K562 (cell line): ENCODE measurements at regions not wholly inside any gene's neighbourhood (a gene's known extent, or its start where the extent isn't known, plus 50 kb on each side); places are given as distances from the start of the nearest gene placed in this dataset.

Experiments
- ATAC-seq: fragments of 200-7000 bp; cut with Tn5 transposase; 3 replicates; pipeline ENCODE4 v1.9.1; 2020; ENCODE audit warnings: moderate library complexity
- BruUV-seq: library from RNA; stranded (reverse); fragments of 400-500 nt; replicated peaks from 2 replicates; lab custom pipeline; 2021; lab: Mats Ljungman, UMichigan
- CTCF ChIA-PET: fragments of 300-600 bp; formaldehyde crosslinking; extraction: SDS; loops from one replicate; lab custom pipeline; 2021; ENCODE audit warnings: low intra/inter-chr PET ratio; lab: Yijun Ruan, JAX
- POLR2A ChIA-PET: fragments of 300-600, 350-650 bp; sonication (Branson Sonifier 250); formaldehyde crosslinking; extraction: SDS; loops from one replicate; lab custom pipeline; 2021; ENCODE audit warnings: antibody characterized with exemption, inconsistent platforms; lab: Yijun Ruan, JAX
- DNase-seq, 4 experiments: peaks; one replicate each; pipeline versions ENCODE4 v3.0.0 to v3.0.0-alpha.2; 2011 to 2018; ENCODE audit warnings: low spot score in 3 of 4, mixed read lengths in 3 of 4; ENCODE audit errors: extremely low read depth in 1 of 4
- FAIRE-seq: peaks from 2 replicates; lab custom pipeline; 2011; peaks lifted over from hg19 to GRCh38; lab: Jason Lieb, UNC
- H2AFZ ChIP-seq: 2 replicates; pipeline ENCODE4 v1.6.0; 2011; ENCODE audit warnings: low read depth, low read length, control low read depth, inconsistent platforms
- H3K27ac ChIP-seq: fragments of 200-600 bp; 3 replicates; pipeline ENCODE4 v1.8.0; 2011; ENCODE audit warnings: low read depth, mild to moderate bottlenecking, control low read depth, inconsistent platforms, low read length, moderate library complexity, mixed read lengths; ENCODE audit errors: extremely low read depth
- H3K27me3 ChIP-seq, 2 experiments: fragments of 300-600 bp in 1 of 2; 2 replicates in 1 of 2; 3 replicates in 1 of 2; pipeline versions ENCODE4 v1.6.0 to v1.8.0; 2011; ENCODE audit warnings: inconsistent platforms in 2 of 2, low read length in 2 of 2, mild to moderate bottlenecking in 1 of 2, mixed read lengths in 1 of 2, moderate library complexity in 1 of 2; ENCODE audit not compliant: control insufficient read depth in 2 of 2, insufficient read depth in 2 of 2
- H3K36me3 ChIP-seq: fragments of 300-600 bp; 3 replicates; pipeline ENCODE4 v1.8.0; 2011; ENCODE audit warnings: mild to moderate bottlenecking, low read length, inconsistent platforms; ENCODE audit not compliant: control insufficient read depth, insufficient read depth
- H3K4me1 ChIP-seq, 2 experiments: fragments of 200-600 bp in 1 of 2; replicated peaks in 1 of 2; 2 replicates in 1 of 2; 3 replicates in 1 of 2; pipeline versions ENCODE4 v1.5.1 to v1.8.0; 2011; ENCODE audit warnings: inconsistent platforms in 2 of 2, low read length in 2 of 2, mild to moderate bottlenecking in 1 of 2, mixed read lengths in 1 of 2, moderate library complexity in 1 of 2; ENCODE audit not compliant: control insufficient read depth in 2 of 2, insufficient read depth in 2 of 2
- H3K4me2 ChIP-seq: 2 replicates; pipeline ENCODE4 v1.6.1; 2011; ENCODE audit warnings: low read length, control low read depth, inconsistent platforms, mixed read lengths; ENCODE audit not compliant: insufficient read depth
- H3K4me3 ChIP-seq: fragments of 200-600 bp; sonication (generic), shearing (Covaris generic); 2 replicates; pipeline ENCODE4 v1.5.1; 2016; ENCODE audit warnings: control low read depth, inconsistent platforms
- H3K79me2 ChIP-seq: fragments of 200-600 bp; 3 replicates; pipeline ENCODE4 v1.8.0; 2011; ENCODE audit warnings: low read length, inconsistent platforms; ENCODE audit not compliant: control insufficient read depth, insufficient read depth
- H3K9ac ChIP-seq, 2 experiments: 2 replicates each; pipeline versions ENCODE4 v1.6.0 to v1.6.1; 2011; ENCODE audit warnings: low read depth in 2 of 2, low read length in 2 of 2, control low read depth in 1 of 2, inconsistent platforms in 1 of 2, mild to moderate bottlenecking in 1 of 2, mixed read lengths in 1 of 2; ENCODE audit not compliant: insufficient read depth in 1 of 2
- H3K9me1 ChIP-seq: one replicate; pipeline ENCODE4 v1.6.0; 2011; ENCODE audit warnings: inconsistent platforms, mild to moderate bottlenecking, low read length, moderate library complexity; ENCODE audit not compliant: control insufficient read depth, insufficient read depth
- H3K9me3 ChIP-seq: replicated peaks from 2 replicates; pipeline ENCODE4 v1.5.1; 2011; ENCODE audit warnings: low read depth, low read length, inconsistent platforms; ENCODE audit not compliant: control insufficient read depth, insufficient read depth
- H4K20me1 ChIP-seq: replicated peaks from 2 replicates; pipeline ENCODE4 v1.6.1; 2011; ENCODE audit warnings: low read length, inconsistent platforms, mixed read lengths; ENCODE audit not compliant: control insufficient read depth, insufficient read depth
- EZH2 ChIP-seq: IDR thresholded peaks from 2 replicates; pipeline ENCODE4 v1.6.1; 2012; ENCODE audit warnings: low read depth, mild to moderate bottlenecking, inconsistent platforms, low read length, borderline replicate concordance
- HBP1 ChIP-seq: fragments of 450-650 bp; formaldehyde crosslinking; IDR thresholded peaks from 2 replicates; pipeline ENCODE4 v1.4.0; 2022; ENCODE audit warnings: missing genetic modification characterization
- NR2F6 ChIP-seq: fragments of 450-650 bp; formaldehyde crosslinking; IDR thresholded peaks from 2 replicates; pipeline ENCODE4 v1.4.0; 2020; ENCODE audit warnings: mild to moderate bottlenecking
- PHF8 ChIP-seq: fragments of 200-600 bp; sonication (generic); IDR thresholded peaks from 2 replicates; pipeline ENCODE4 v1.6.1; 2012; ENCODE audit warnings: mixed run types, mild to moderate bottlenecking, inconsistent platforms, low read length, moderate library complexity, borderline replicate concordance
- TCF7L2 ChIP-seq: fragments of 150-350 bp; IDR thresholded peaks from 2 replicates; pipeline ENCODE4 v1.6.1; 2016; ENCODE audit warnings: low read depth, mild to moderate bottlenecking, low read length, moderate library complexity
- WGBS: fragments of 100-300 bp; shearing (Covaris generic); methylation state at CpG from one replicate; pipeline ENCODE4 v1.1.6; 2016; ENCODE audit warnings: low coverage, mixed read lengths; ENCODE audit not compliant: insufficient coverage; ENCODE audit errors: missing lambda C conversion rate; 5-methylcytosine and 5-hydroxymethylcytosine counted together
- in situ Hi-C: fragments of 300-500 bp; cut with MboI; formaldehyde crosslinking; loops from 4 replicates; pipeline ENCODE4 v1.15.0; 2018; ENCODE audit warnings: inconsistent platforms, mixed read lengths
- intact Hi-C: fragments of 100-400 bp; cut with micrococcal nuclease; formaldehyde crosslinking; loops from 2 replicates; pipeline ENCODE4 v1.14.2; 2022
- TF ChIP-seq, protein P1 (sequence below), 2 experiments: IDR thresholded peaks; 2 replicates each; pipeline ENCODE4 v1.6.1; 2012; ENCODE audit warnings: improper control_type of control experiment in 2 of 2, low read depth in 2 of 2, low read length in 2 of 2, borderline replicate concordance in 1 of 2

GRCh38 chr5:5756762-5757161 lies 334.3 kb downstream of the ICE1 start:
- TF ChIP-seq PHF8 (no peak), EZH2 (no peak), TCF7L2 (no peak), HBP1 (CRISPR knock-in tag) (no peak), NR2F6 (no peak)
- TF ChIP-seq, protein P1, sequence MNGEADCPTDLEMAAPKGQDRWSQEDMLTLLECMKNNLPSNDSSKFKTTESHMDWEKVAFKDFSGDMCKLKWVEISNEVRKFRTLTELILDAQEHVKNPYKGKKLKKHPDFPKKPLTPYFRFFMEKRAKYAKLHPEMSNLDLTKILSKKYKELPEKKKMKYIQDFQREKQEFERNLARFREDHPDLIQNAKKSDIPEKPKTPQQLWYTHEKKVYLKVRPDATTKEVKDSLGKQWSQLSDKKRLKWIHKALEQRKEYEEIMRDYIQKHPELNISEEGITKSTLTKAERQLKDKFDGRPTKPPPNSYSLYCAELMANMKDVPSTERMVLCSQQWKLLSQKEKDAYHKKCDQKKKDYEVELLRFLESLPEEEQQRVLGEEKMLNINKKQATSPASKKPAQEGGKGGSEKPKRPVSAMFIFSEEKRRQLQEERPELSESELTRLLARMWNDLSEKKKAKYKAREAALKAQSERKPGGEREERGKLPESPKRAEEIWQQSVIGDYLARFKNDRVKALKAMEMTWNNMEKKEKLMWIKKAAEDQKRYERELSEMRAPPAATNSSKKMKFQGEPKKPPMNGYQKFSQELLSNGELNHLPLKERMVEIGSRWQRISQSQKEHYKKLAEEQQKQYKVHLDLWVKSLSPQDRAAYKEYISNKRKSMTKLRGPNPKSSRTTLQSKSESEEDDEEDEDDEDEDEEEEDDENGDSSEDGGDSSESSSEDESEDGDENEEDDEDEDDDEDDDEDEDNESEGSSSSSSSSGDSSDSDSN (IDR thresholded peaks at IDR 0.05; ENCODE audit: borderline replicate concordance in 1 of 2, low read depth in 2 of 2, low read length in 2 of 2) = no peak
- Histone ChIP-seq H3K4me2 (no peak overlapping the region), H3K36me3 (no peaks in the 10 kb centered on the region), H3K27ac (no peak overlapping the region), H4K20me1 (no peaks in the 10 kb centered on the region), H3K27me3 (peaks cover 0 to 3% of the 10 kb centered on the region in 2 experiments; a peak in 1 of 5 replicates), H3K79me2 (no peaks in the 10 kb centered on the region), H3K9me1 (no peaks in the 10 kb centered on the region), H2AFZ (no peak overlapping the region), H3K4me3 (no peak overlapping the region), H3K9ac (no peak overlapping the region), H3K4me1 (no peaks in the 10 kb centered on the region), H3K9me3 (no peaks in the 10 kb centered on the region; the same call in 1 of the 2 replicates)
- ChIA-PET POLR2A (interaction anchor here (0.6 kb wide), 1 partner anchor 707 kb away, joined by 3 read pairs; no protein-coding TSS in a partner anchor), CTCF (no interaction called here)
- ATAC-seq (no peak), FAIRE-seq (no peak), DNase-seq (no peak)
- BruUV-seq = no TSS peak
- intact Hi-C loops (no loop called here), in situ Hi-C loops (no loop called here)
- 0% methylated on average over 2 of the region's 2 CpGs for WGBS
